Activated CD8-positive, alpha-beta T cell treated with anti-CD3 and anti-CD28 coated beads for 36 hours (primary cell): ENCODE measurements at regions not wholly inside any gene's neighbourhood (a gene's known extent, or its start where the extent isn't known, plus 50 kb on each side); places are given as distances from the start of the nearest gene placed in this dataset.

Source experiments
- ATAC-seq: fragments of 200-7000 bp; cut with Tn5 transposase; one replicate; pipeline ENCODE4 v1.10.0; 2021; ENCODE audit warnings: mild to moderate bottlenecking, moderate library complexity
- CTCF ChIA-PET: fragments of 350-600 bp; sonication (Branson Sonifier 250); formaldehyde crosslinking; loops from one replicate; lab custom pipeline; 2021; ENCODE audit warnings: antibody characterized with exemption; lab: Charles Lee
- POLR2A ChIA-PET: fragments of 350-600 bp; sonication (Branson Sonifier 250); formaldehyde crosslinking; loops from one replicate; lab custom pipeline; 2021; ENCODE audit warnings: antibody characterized with exemption; lab: Charles Lee
- DNase-seq: peaks from one replicate; pipeline ENCODE4 v3.0.0-alpha.2; 2020
- H3K27ac Mint-ChIP-seq: one replicate; pipeline ENCODE4 v1.8.0; 2021; ENCODE audit warnings: mild to moderate bottlenecking, mixed read lengths
- H3K27me3 Mint-ChIP-seq: one replicate; pipeline ENCODE4 v1.8.0; 2021; ENCODE audit warnings: mixed read lengths
- H3K36me3 Mint-ChIP-seq: one replicate; pipeline ENCODE4 v1.8.0; 2021; ENCODE audit warnings: low read depth, mixed read lengths
- H3K4me1 Mint-ChIP-seq: one replicate; pipeline ENCODE4 v1.8.0; 2021; ENCODE audit warnings: low read depth, mixed read lengths
- H3K4me3 Mint-ChIP-seq: one replicate; pipeline ENCODE4 v1.8.0; 2021; ENCODE audit warnings: mild to moderate bottlenecking, moderate library complexity, mixed read lengths
- H3K9me3 Mint-ChIP-seq: one replicate; pipeline ENCODE4 v1.8.0; 2021; ENCODE audit warnings: mixed read lengths
- intact Hi-C: fragments of 100-400 bp; cut with micrococcal nuclease; formaldehyde crosslinking; loops from one replicate; pipeline ENCODE4 v1.10.0; 2022
- TF ChIP-seq, protein P1 (sequence below): fragments of 200-600 bp; IDR thresholded peaks from one replicate; pipeline ENCODE4 v1.8.0; 2022; ENCODE audit warnings: antibody characterized with exemption, mild to moderate bottlenecking

DNA sequence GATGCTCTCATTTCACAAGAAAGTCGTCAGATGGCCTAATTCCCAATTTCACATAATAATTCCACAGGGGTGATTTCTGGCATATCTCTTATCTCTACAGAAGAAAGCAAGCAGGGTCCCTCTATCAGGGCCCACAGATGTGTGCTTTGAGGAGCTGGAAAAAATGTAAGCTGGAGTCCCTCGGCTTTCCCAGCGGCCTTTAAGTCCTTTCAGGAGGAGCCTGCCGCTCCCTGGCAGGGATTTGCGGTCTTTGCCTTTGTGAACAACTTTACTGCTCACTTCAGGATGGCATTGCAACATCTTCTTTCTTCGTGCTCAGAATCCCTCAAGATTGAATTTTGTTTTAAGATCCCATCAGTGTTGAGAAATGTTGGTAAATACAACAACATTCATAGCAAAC is 83.0 kb downstream of the FZD10 start:
- Mint-ChIP-seq H3K36me3 (no peaks in the 10 kb centered on the region), H3K9me3 (no peaks in the 10 kb centered on the region), H3K27ac (no peak overlapping the region), H3K4me3 (no peak overlapping the region), H3K27me3 (peaks cover 4% of the 10 kb centered on the region), H3K4me1 (no peaks in the 10 kb centered on the region)
- ATAC-seq (no peak), DNase-seq (no peak)
- intact Hi-C loops, result no loop called here
- ChIA-PET CTCF (no interaction called here), POLR2A (no interaction called here)
- TF ChIP-seq, protein P1, sequence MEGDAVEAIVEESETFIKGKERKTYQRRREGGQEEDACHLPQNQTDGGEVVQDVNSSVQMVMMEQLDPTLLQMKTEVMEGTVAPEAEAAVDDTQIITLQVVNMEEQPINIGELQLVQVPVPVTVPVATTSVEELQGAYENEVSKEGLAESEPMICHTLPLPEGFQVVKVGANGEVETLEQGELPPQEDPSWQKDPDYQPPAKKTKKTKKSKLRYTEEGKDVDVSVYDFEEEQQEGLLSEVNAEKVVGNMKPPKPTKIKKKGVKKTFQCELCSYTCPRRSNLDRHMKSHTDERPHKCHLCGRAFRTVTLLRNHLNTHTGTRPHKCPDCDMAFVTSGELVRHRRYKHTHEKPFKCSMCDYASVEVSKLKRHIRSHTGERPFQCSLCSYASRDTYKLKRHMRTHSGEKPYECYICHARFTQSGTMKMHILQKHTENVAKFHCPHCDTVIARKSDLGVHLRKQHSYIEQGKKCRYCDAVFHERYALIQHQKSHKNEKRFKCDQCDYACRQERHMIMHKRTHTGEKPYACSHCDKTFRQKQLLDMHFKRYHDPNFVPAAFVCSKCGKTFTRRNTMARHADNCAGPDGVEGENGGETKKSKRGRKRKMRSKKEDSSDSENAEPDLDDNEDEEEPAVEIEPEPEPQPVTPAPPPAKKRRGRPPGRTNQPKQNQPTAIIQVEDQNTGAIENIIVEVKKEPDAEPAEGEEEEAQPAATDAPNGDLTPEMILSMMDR, result no peak

DNA sequence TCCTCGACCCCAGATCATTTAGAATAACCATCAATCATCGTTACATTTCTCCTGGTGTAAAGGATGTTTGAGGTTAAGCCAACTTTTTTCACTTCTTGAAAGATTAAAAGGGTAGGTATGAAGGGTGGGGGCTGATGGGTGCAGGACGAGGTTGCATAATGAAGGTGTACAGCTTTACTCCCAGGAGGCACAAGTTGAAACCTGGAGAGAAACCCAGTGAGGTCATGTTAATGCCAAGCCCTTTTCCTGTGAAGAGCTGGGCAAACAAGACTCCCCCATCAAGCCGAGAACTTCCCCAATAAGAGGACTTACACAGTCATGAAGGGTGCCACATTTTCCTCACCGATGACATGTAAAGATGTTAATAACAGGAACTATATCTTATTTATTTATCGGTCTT is 84.3 kb downstream of the FZD10 start:
- ChIA-PET POLR2A (no interaction called here), CTCF (no interaction called here)
- Mint-ChIP-seq H3K27me3 (peaks cover 2% of the 10 kb centered on the region), H3K4me3 (no peak overlapping the region), H3K27ac (no peak overlapping the region), H3K4me1 (no peaks in the 10 kb centered on the region), H3K36me3 (no peaks in the 10 kb centered on the region), H3K9me3 (no peaks in the 10 kb centered on the region)
- DNase-seq, result no peak
- intact Hi-C loops, result no loop called here
- no peak for ATAC-seq
- TF ChIP-seq, protein P1, result no peak

DNA sequence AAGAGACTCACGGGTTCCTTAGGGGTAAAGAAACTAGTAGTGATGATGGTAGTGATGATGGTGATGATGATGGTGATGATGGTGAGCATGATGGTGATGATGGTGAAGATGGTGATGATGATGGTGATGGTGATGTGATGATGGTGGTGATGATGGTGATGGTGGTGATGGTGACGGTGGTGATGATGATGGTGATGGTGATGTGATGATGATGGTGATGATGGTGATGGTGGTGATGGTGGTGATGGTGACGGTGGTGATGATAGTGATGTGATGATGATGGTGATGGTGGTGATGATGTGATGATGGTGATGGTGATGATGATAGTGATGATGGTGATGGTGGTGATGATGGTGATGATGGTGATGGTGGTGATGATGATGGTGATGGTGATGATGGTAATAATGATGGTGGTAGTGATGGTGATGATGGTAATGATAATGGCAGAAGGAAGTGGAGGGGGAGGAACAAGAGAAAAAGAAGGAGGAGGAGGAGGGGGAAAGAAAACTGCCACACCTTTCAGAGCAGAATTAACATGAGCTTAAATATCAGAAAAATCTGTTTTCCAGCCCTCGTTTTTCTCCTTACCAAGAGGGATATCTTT is 85.5 kb downstream of the FZD10 start:
- no peaks in the 10 kb centered on the region for H3K36me3 Mint-ChIP-seq
- intact Hi-C loops, result no loop called here
- ChIA-PET POLR2A (no interaction called here), CTCF (no interaction called here)
- H3K4me3 Mint-ChIP-seq, result no peak overlapping the region
- no peaks in the 10 kb centered on the region for H3K9me3 Mint-ChIP-seq
- TF ChIP-seq, protein P1, result no peak
- H3K27ac Mint-ChIP-seq, result no peak overlapping the region
- H3K27me3 Mint-ChIP-seq, result peaks cover 2% of the 10 kb centered on the region
- no peaks in the 10 kb centered on the region for H3K4me1 Mint-ChIP-seq
- ATAC-seq (no peak), DNase-seq (no peak)

DNA sequence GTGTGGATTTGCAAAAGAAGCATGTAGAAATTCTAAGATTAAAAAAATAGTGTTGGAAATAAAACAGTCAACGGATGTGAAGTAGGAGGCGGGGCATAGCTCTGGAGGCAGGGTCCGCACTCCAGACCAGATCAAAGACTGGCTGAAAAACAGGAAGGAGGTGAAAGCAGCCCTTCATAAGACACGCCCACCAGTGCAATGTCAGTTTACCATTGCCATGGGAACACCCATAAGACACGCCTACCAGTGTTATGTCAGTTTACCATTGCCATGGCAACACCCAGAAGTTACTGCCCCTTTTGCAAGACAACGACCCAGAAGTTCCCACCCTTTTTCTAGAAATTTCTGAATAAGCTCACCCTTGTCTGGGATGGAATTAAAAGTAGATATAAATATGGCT is 87.1 kb downstream of the FZD10 start:
- intact Hi-C loops, result no loop called here
- TF ChIP-seq, protein P1, result no peak
- no peaks in the 10 kb centered on the region for H3K4me1 Mint-ChIP-seq
- no peak overlapping the region for H3K4me3 Mint-ChIP-seq
- CTCF ChIA-PET, result no interaction called here
- ATAC-seq (no peak), DNase-seq (no peak)
- peaks cover 2% of the 10 kb centered on the region for H3K27me3 Mint-ChIP-seq
- POLR2A ChIA-PET, result no interaction called here
- H3K36me3 Mint-ChIP-seq, result no peaks in the 10 kb centered on the region
- no peaks in the 10 kb centered on the region for H3K9me3 Mint-ChIP-seq
- no peak overlapping the region for H3K27ac Mint-ChIP-seq

DNA sequence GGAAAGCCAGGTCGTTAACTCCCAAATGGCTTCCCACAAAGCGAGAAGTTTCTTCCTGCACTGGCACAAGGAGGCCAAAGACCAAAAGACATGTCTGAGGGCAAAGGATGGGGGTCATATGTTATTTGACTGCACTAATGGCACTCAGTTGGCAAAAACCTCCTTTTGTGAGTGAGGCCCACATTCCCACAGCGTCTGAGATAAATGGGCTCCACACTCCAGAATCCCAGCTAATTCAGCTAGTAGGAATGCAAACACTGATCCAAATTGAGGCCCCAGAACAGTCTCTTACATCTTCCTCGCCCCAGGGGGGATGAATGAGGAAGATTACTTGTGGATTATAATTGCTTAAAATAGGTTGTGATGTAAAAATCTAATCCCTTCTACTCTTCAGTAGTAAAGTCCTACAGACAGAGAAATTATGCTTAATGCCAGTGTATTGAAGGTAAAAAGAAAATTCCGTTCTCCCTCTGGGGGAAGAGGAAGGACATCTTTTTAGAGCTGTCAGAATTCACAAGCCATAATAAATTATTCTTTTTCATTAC is 86.4 kb upstream of the PIWIL1 start:
- POLR2A ChIA-PET, result no interaction called here
- DNase-seq, result no peak
- H3K36me3 Mint-ChIP-seq, result no peaks in the 10 kb centered on the region
- peaks cover 2% of the 10 kb centered on the region for H3K27me3 Mint-ChIP-seq
- H3K4me3 Mint-ChIP-seq, result no peak overlapping the region
- H3K9me3 Mint-ChIP-seq, result peaks cover 2% of the 10 kb centered on the region
- ATAC-seq, result no peak
- intact Hi-C loops, result no loop called here
- CTCF ChIA-PET, result no interaction called here
- no peak overlapping the region for H3K27ac Mint-ChIP-seq
- H3K4me1 Mint-ChIP-seq, result no peaks in the 10 kb centered on the region
- TF ChIP-seq, protein P1, result no peak
